GM11168 (cell line): ENCODE measurements at regions not wholly inside any gene's neighbourhood (a gene's known extent, or its start where the extent isn't known, plus 50 kb on each side); places are given as distances from the start of the nearest gene placed in this dataset.
"Not testable (repeated sequence)": the region's sequence is repeated elsewhere in the genome, so short reads cannot be mapped to it uniquely, and the experiment has no call there.

Experiments used
- in situ Hi-C: fragments of 300-500 bp; cut with MboI; formaldehyde crosslinking; loops from one replicate; pipeline ENCODE4 v1.12.0; 2022; ENCODE audit warnings: low sequenced_read_pairs; ENCODE audit not compliant: unreplicated experiment

GRCh38 chr2:47728551-47728950 is 54.4 kb upstream of the MSH6 start:
- in situ Hi-C loops, result no loop called here

GRCh38 chr2:47727956-47728355 is 55.0 kb upstream of the MSH6 start:
- in situ Hi-C loops, result no loop called here

GRCh38 chr2:47726978-47727377 is 56.0 kb upstream of the MSH6 start:
- in situ Hi-C loops, result not testable (repeated sequence)

- in situ Hi-C loops, result no loop called here
These were observed 57.1 kb upstream of the MSH6 start for GRCh38 chr2:47725808-47726207.

GRCh38 chr2:47724221-47724981 is 58.5 kb upstream of the MSH6 start:
- in situ Hi-C loops, result no loop called here

GRCh38 chr2:47721296-47721695 is 61.6 kb upstream of the MSH6 start:
- in situ Hi-C loops, result no loop called here

- in situ Hi-C loops, result no loop called here
These were observed 62.4 kb upstream of the MSH6 start for GRCh38 chr2:47720559-47720958.

GRCh38 chr2:47720036-47720435 is 62.9 kb upstream of the MSH6 start:
- in situ Hi-C loops, result no loop called here

- in situ Hi-C loops, result no loop called here
These were observed 63.8 kb upstream of the MSH6 start for GRCh38 chr2:47719099-47719498.

GRCh38 chr2:47716307-47716706 is 66.6 kb upstream of the MSH6 start:
- in situ Hi-C loops, result not testable (repeated sequence)

GRCh38 chr2:47715552-47715951 is 67.4 kb upstream of the MSH6 start:
- in situ Hi-C loops, result no loop called here

GRCh38 chr2:47708801-47709499 is 74.0 kb upstream of the MSH6 start:
- in situ Hi-C loops, result no loop called here

- in situ Hi-C loops, result no loop called here
These were observed 78.7 kb upstream of the MSH6 start for GRCh38 chr2:47704287-47704686.

GRCh38 chr2:47699533-47700215 is 83.3 kb upstream of the MSH6 start:
- in situ Hi-C loops, result no loop called here

- in situ Hi-C loops, result not testable (repeated sequence)
These were observed 84.4 kb upstream of the MSH6 start for GRCh38 chr2:47698436-47698972.

GRCh38 chr2:47697681-47698435 is 85.1 kb upstream of the MSH6 start:
- in situ Hi-C loops, result not testable (repeated sequence)

- in situ Hi-C loops, result no loop called here
These were observed 85.8 kb upstream of the MSH6 start for GRCh38 chr2:47697000-47697601.

- in situ Hi-C loops, result no loop called here
These were observed 86.5 kb upstream of the MSH6 start for GRCh38 chr2:47696478-47696831.

- in situ Hi-C loops, result no loop called here
These were observed 87.0 kb upstream of the MSH6 start for GRCh38 chr2:47695800-47696477.
